Pancreas (tissue), 10 donors: ENCODE measurements at regions not wholly inside any gene's neighbourhood (a gene's known extent, or its start where the extent isn't known, plus 50 kb on each side); places are given as distances from the start of the nearest gene placed in this dataset.

Experiments
- ATAC-seq, 4 donors: fragments of 200-7000 bp; cut with Tn5 transposase; one replicate each; pipeline versions ENCODE4 v1.8.0 to v1.9.1; 2020; ENCODE audit warnings: mild to moderate bottlenecking in 4 of 4, moderate library complexity in 4 of 4
- DNase-seq, 6 donors: peaks; one replicate each; pipeline ENCODE4 v3.0.0-alpha.2; 2020
- FAIRE-seq: peaks from 2 replicates; lab custom pipeline; 2012; peaks lifted over from hg19 to GRCh38; lab: Jason Lieb, UNC
- H3K27ac ChIP-seq, 4 donors: fragments of 200-600 bp; sonication (generic); 1 replicate in 3 of 4; 2 replicates in 1 of 4; pipeline versions ENCODE4 v1.5.0 to v1.8.0; 2020
- H3K27me3 ChIP-seq, 4 donors: fragments of 200-600 bp; one replicate each; pipeline ENCODE4 v1.8.0; 2021
- H3K36me3 ChIP-seq, 3 donors: fragments of 200-600 bp; sonication (generic) in 1 of 3; one replicate each; pipeline versions ENCODE4 v1.5.0 to v1.8.0; 2020 to 2021
- H3K4me1 ChIP-seq, 3 donors: fragments of 200-600 bp; one replicate each; pipeline ENCODE4 v1.8.0; 2021
- H3K4me3 ChIP-seq, 4 donors: fragments of 200-600 bp; sonication (generic) in 2 of 4; one replicate each; pipeline versions ENCODE4 v1.5.0 to v1.8.0; 2020 to 2021
- H3K9me3 ChIP-seq, 4 donors: fragments of 200-600 bp; one replicate each; pipeline ENCODE4 v1.8.0; 2021
- CTCF ChIP-seq, 4 donors: fragments of 200-600 bp; sonication (generic) in 3 of 4; IDR thresholded peaks; one replicate each; pipeline versions ENCODE4 v1.5.0 to v1.8.0; 2021; ENCODE audit warnings: antibody characterized with exemption in 4 of 4
- WGBS, 2 donors: extraction: QIAGEN DNeasy Blood & Tissue Kit; methylation state at CpG; one replicate each; pipeline ENCODE4 v1.1.7; 2013; 5-methylcytosine and 5-hydroxymethylcytosine counted together
- intact Hi-C, 3 donors: fragments of 100-400 bp; cut with DNase I; formaldehyde crosslinking; loops; one replicate each; pipeline versions ENCODE4 v1.11.1 to v1.14.2; 2022
- donor health status: healthy with polysubstance abuse.
- donor health status: DM: no; HTN: no; CAD: no; lungs with moderate emphysema.
- donor health status: DM: no; HTN: no; CAD: no.
- donor health status: control.
- donor health status: control.
- donor health status: Bipolar disorder and iron deficiency.
- donor health status: DM: yes; HTN: yes; CAD: no.
- donor health status: DM: no; HTN: no; CAD: no.
- donor health status: DM: no; HTN: no; CAD: no.
- donor health status: DM: yes; HTN: yes; CAD: no.

DNA sequence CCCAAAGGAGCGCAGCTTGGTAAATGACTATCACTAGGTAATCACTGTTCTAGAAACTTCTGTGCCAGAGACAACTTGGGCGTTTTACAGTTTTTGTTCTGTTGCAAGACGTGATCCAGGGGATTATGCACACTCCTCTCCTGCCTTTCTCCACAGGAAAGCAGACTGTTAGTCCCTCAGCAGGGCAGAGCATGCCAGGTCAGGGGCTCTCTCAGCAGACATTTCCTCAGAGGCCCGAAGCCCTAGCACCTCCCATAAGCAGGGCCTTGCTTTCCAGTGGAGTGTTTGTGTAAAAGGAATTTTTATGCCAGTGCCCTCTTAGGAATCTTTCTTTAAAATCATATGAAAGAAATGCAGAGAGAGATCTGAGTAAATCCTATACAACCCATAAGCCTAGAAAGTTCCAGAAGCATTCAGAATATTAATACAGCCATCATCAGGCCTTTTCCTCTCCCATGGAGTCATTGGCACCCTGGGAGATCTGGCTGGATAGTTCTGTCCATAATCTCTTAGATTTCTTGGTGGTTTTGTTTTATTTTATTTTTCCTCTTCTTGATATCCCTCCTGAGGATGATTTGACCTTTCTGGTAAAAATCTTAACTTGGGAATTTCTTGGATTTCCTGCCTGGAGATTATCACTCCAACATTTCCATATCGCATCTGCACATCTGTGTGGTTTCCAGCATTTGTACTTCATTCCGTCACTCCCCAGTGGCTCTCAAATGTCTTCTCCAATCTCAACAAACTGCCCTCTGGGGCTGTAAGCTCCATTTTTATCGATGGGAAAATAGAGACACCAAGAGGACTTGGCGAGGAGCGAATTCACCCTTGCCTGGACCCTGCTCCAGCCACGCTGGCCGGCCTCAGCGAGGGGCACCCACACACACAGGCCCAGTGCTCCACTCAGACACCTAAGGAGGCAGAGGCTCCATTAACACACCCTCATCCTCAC lies 116.1 kb downstream of the PSMG1 start:
- H3K36me3 ChIP-seq = no peaks in the 10 kb centered on the region
- no peaks in the 10 kb centered on the region for H3K4me1 ChIP-seq
- no peaks in the 10 kb centered on the region for H3K9me3 ChIP-seq
- intact Hi-C loops = no loop called here
- FAIRE-seq = no peak
- no peaks in the 10 kb centered on the region for H3K27me3 ChIP-seq
- no peak overlapping the region for H3K27ac ChIP-seq
- no peak for ATAC-seq
- 66 to 75% methylated on average over 12 of the region's 12 CpGs for WGBS, 2 donors
- no peak for DNase-seq
- H3K4me3 ChIP-seq = no peak overlapping the region
- TF ChIP-seq CTCF (IDR thresholded peaks at IDR 0.05) = no peak

DNA sequence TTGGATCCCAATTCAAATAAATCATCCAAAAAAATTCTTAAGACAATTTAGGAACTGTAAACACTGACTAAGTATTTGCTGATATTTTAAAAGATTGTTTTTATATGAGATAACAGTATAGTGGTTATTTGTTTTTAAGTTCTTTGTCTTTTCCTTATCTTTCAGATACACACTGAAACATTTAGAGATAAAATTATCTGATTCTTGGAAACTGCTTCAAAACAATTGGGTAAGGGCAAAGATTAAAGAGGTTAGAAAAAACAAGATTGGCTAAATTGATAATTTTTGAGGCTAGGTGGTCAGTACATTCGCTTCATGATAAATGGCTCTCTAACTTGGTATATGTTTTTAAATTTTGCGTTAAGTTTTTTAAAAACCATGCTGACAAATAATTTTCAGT lies 117.3 kb downstream of the PSMG1 start:
- H3K4me1 ChIP-seq = no peaks in the 10 kb centered on the region
- H3K4me3 ChIP-seq = no peak overlapping the region
- intact Hi-C loops = no loop called here
- DNase-seq (no peak), ATAC-seq (no peak), FAIRE-seq (no peak)
- no peak for TF ChIP-seq CTCF (IDR thresholded peaks at IDR 0.05)
- H3K9me3 ChIP-seq = no peaks in the 10 kb centered on the region
- no peaks in the 10 kb centered on the region for H3K36me3 ChIP-seq
- H3K27ac ChIP-seq = no peak overlapping the region
- 59 to 64% methylated on average over 2 of the region's 2 CpGs for WGBS, 2 donors
- no peaks in the 10 kb centered on the region for H3K27me3 ChIP-seq

GRCh38 chr21:39064325-39065012 lies 118.8 kb downstream of the PSMG1 start:
- ATAC-seq = no peak
- Histone ChIP-seq H3K27ac (no peak overlapping the region), H3K9me3 (no peaks in the 10 kb centered on the region), H3K27me3 (no peaks in the 10 kb centered on the region), H3K4me1 (no peaks in the 10 kb centered on the region), H3K4me3 (no peak overlapping the region), H3K36me3 (no peaks in the 10 kb centered on the region)
- 82% methylated on average over 5 of the region's 5 CpGs for WGBS, 2 donors
- TF ChIP-seq CTCF (IDR thresholded peaks at IDR 0.05) = no peak
- no peak for FAIRE-seq
- DNase-seq = no peak
- intact Hi-C loops = no loop called here

DNA sequence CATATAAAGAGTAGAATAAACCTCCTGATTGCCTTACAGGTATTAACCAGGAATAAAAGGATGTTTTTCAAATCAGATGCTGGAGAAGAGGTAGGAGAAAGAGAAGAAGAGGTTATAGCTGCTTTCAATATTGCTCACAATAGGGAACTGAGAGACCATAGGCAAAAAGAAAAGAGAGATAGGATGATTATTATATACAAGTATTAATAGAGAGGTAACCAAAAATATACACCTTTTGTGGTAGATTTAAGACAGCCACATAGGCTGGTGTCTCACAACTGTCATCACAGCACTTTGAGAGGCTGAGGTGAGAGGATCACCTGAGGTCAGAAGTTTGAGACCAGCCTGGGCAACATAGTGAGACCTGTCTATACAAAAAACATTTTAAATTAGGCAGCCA lies 119.7 kb downstream of the PSMG1 start:
- FAIRE-seq (no peak), ATAC-seq (no peak), DNase-seq (no peak)
- no peak for TF ChIP-seq CTCF (IDR thresholded peaks at IDR 0.05)
- Histone ChIP-seq H3K9me3 (no peaks in the 10 kb centered on the region), H3K36me3 (no peaks in the 10 kb centered on the region), H3K27me3 (no peaks in the 10 kb centered on the region), H3K4me3 (no peak overlapping the region), H3K4me1 (no peaks in the 10 kb centered on the region), H3K27ac (no peak overlapping the region)
- intact Hi-C loops = no loop called here

DNA sequence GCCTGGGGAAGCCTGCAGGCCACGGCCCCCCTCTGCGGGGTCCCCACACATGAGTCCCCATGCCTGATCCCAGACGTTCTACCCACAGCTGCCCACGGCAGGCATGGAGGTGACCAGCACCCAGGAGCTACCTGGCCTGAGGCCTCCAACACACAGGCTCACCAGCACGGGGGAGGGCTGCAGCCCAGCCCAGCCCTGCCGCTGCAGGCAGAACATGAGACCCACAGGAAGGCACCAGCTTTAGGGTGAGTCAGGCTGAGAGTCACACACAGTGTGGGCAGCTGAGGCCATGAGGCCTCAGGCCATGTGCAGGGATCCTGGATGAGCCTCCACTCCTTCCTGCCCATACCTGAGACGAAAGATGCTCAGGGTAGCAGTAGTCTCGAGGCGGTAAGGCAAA lies 121.1 kb downstream of the PSMG1 start:
- DNase-seq (no peak), ATAC-seq (no peak), FAIRE-seq (no peak)
- no peak for TF ChIP-seq CTCF (IDR thresholded peaks at IDR 0.05)
- intact Hi-C loops = no loop called here
- Histone ChIP-seq H3K36me3 (no peaks in the 10 kb centered on the region), H3K27ac (no peak overlapping the region), H3K4me1 (no peaks in the 10 kb centered on the region), H3K9me3 (no peaks in the 10 kb centered on the region), H3K27me3 (no peaks in the 10 kb centered on the region), H3K4me3 (no peak overlapping the region)
- WGBS, 2 donors = 66 to 75% methylated on average over 9 of the region's 9 CpGs
